T-cell (primary cell): ENCODE measurements at regions not wholly inside any gene's neighbourhood (a gene's known extent, or its start where the extent isn't known, plus 50 kb on each side); places are given as distances from the start of the nearest gene placed in this dataset.

Experiments used
- ATAC-seq, 4 experiments: fragments of 200-7000 bp in 3 of 4; fragments of 150-1000 bp in 1 of 4; cut with Tn5 transposase; replicated peaks in 1 of 4; 1 replicate in 3 of 4; 2 replicates in 1 of 4; pipeline ENCODE4 v1.10.0; 2021; ENCODE audit warnings: moderate library complexity in 3 of 4, mild to moderate bottlenecking in 2 of 4, moderate number of reproducible peaks in 1 of 4
- CTCF ChIA-PET, 2 donors: fragments of 300-600 bp; sonication (Branson Sonifier 250); formaldehyde crosslinking; loops; one replicate each; lab custom pipeline; 2022; ENCODE audit warnings: antibody characterized with exemption in 2 of 2; lab: Charles Lee
- POLR2A ChIA-PET, 2 donors: fragments of 300-600 bp; sonication (Branson Sonifier 250); formaldehyde crosslinking; loops; one replicate each; lab custom pipeline; 2022; ENCODE audit warnings: antibody characterized with exemption in 2 of 2; lab: Charles Lee
- DNase-seq, 35 experiments: peaks; one replicate each; pipeline versions ENCODE4 v3.0.0 to v3.0.0-alpha.2; 2013 to 2023
- H3K27ac ChIP-seq: one replicate; pipeline ENCODE4 v1.5.1; 2013; ENCODE audit warnings: low read length
- H3K27me3 ChIP-seq, 2 experiments: replicated peaks in 1 of 2; 1 replicate in 1 of 2; 2 replicates in 1 of 2; pipeline versions ENCODE4 v1.6.1 to v1.7.0; 2013; ENCODE audit warnings: low read length in 1 of 2, mixed read lengths in 1 of 2; ENCODE audit not compliant: control insufficient read depth in 2 of 2, insufficient read depth in 2 of 2; ENCODE audit errors: extremely low read depth in 1 of 2
- H3K36me3 ChIP-seq, 2 donors: 1 replicate in 1 of 2; 2 replicates in 1 of 2; pipeline versions ENCODE4 v1.6.1 to v1.7.0; 2013; ENCODE audit warnings: low read length in 1 of 2; ENCODE audit not compliant: control insufficient read depth in 2 of 2, insufficient read depth in 1 of 2; ENCODE audit errors: extremely low read depth in 1 of 2
- H3K4me1 ChIP-seq, 2 experiments: 1 replicate in 1 of 2; 2 replicates in 1 of 2; pipeline versions ENCODE4 v1.6.1 to v1.7.0; 2013; ENCODE audit warnings: low read length in 2 of 2, mixed read lengths in 1 of 2; ENCODE audit not compliant: insufficient read depth in 2 of 2, control insufficient read depth in 1 of 2; ENCODE audit errors: extremely low read depth in 1 of 2
- H3K4me3 ChIP-seq, 2 donors: 1 replicate in 1 of 2; 2 replicates in 1 of 2; pipeline versions ENCODE4 v1.5.1 to v1.7.0; 2013; ENCODE audit warnings: mild to moderate bottlenecking in 2 of 2, low read length in 1 of 2, moderate library complexity in 1 of 2; ENCODE audit not compliant: control insufficient read depth in 1 of 2; ENCODE audit errors: extremely low read depth in 1 of 2
- H3K9me3 ChIP-seq: 2 replicates; pipeline ENCODE4 v1.7.0; 2013
- H3K27ac Mint-ChIP-seq, 2 donors: one replicate each; pipeline ENCODE4 v1.8.0; 2020 to 2021; ENCODE audit warnings: mild to moderate bottlenecking in 2 of 2, mixed read lengths in 2 of 2
- H3K27me3 Mint-ChIP-seq, 2 donors: one replicate each; pipeline ENCODE4 v1.8.0; 2021 to 2022; ENCODE audit warnings: mixed read lengths in 2 of 2
- H3K36me3 Mint-ChIP-seq: one replicate; pipeline ENCODE4 v1.8.0; 2021; ENCODE audit warnings: mixed read lengths
- H3K4me1 Mint-ChIP-seq, 3 donors: one replicate each; pipeline ENCODE4 v1.8.0; 2020 to 2022; ENCODE audit warnings: mixed read lengths in 3 of 3, mild to moderate bottlenecking in 1 of 3
- H3K4me3 Mint-ChIP-seq, 3 donors: one replicate each; pipeline ENCODE4 v1.8.0; 2020 to 2022; ENCODE audit warnings: mild to moderate bottlenecking in 3 of 3, mixed read lengths in 3 of 3, moderate library complexity in 3 of 3
- H3K9me3 Mint-ChIP-seq, 3 donors: one replicate each; pipeline ENCODE4 v1.8.0; 2020 to 2022; ENCODE audit warnings: mixed read lengths in 3 of 3
- WGBS: methylation state at CpG from one replicate; pipeline ENCODE4 v1.1.5; 2013; ENCODE audit warnings: missing lambda C conversion rate; ENCODE audit not compliant: insufficient coverage; 5-methylcytosine and 5-hydroxymethylcytosine counted together

DNA sequence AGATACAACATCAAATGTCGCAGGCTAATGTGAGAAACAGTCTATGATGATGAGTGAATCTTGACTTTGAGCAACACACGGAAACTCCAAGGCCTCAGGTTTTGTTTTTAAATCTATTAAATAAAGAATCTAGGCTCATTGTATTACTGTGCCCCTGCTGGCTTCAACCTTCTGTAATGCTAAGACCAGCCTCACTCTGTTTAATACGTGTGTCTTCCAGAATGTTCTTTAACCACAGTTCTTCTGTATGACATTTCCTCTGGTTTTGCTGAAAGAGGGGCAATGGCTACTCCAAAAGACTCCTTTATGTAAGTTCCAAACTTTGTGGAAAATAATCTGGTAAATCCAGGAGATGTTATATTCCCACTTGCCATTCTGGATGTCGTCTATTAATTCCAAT lies 101.1 kb upstream of the TIAM1 start:
- WGBS: no CpG with 5 or more reads among the region's 4 CpGs
- H3K9me3 Mint-ChIP-seq: peaks cover 0 to 4% (median 3%) of the 10 kb centered on the region in 3 donors
- ChIA-PET POLR2A (no interaction called here), CTCF (no interaction called here)
- H3K27ac Mint-ChIP-seq: peak overlapping the region; percentile 82 to 83
- no peaks in the 10 kb centered on the region for H3K27me3 ChIP-seq
- peaks cover 45 to 52% (median 52%) of the 10 kb centered on the region in 3 donors for H3K4me1 Mint-ChIP-seq
- peak overlapping the region in 1 of 3 donors; percentile 35 for H3K4me3 Mint-ChIP-seq
- H3K36me3 Mint-ChIP-seq: peaks cover 2% of the 10 kb centered on the region
- no peak for DNase-seq
- peaks cover 25 to 31% of the 10 kb centered on the region in 2 experiments for H3K4me1 ChIP-seq
- no peaks in the 10 kb centered on the region for H3K36me3 ChIP-seq
- no peak overlapping the region for H3K4me3 ChIP-seq
- H3K9me3 ChIP-seq: peaks cover 7% of the 10 kb centered on the region
- no peak overlapping the region for H3K27ac ChIP-seq
- no peak for ATAC-seq
- no peaks in the 10 kb centered on the region for H3K27me3 Mint-ChIP-seq

DNA sequence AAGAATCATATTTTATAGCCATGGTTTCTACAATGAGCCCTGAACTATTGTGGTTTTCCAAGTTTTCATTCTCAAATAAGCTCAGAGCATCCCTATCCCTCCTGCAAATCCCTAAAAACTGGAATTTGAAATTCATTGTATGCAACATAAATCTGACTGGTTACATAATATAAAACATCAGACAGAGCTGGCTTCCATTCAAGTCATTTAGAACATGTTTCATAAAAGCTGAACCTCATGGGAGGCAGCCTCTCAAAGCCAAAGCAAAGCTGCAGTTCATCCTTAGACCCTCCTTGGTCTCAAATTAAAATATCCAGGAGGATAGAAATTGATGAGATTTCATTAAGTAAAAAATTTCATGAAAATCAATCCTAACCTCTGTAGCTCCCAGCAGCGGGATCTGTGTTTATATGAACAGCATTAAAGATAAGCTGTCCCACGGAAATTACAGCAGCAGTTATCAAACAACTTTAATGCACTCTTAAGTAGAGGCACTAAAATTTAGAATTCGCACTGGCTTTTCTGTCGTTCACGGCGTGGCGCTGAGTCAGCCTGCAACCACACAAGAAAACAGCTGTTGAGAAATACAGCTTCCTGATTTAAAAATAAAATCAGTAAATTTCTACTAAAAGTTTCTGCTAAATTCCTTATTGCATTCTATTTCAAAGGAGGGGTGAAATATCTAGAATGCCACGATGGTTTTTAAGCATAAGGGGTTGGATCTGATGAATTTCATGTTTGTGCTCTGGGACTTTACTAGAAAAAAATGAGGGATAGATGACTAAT lies 99.9 kb upstream of the TIAM1 start:
- 81% methylated on average over 2 of the region's 8 CpGs for WGBS
- H3K4me3 ChIP-seq: no peak overlapping the region
- peaks cover 25 to 31% of the 10 kb centered on the region in 2 experiments for H3K4me1 ChIP-seq
- CTCF ChIA-PET: interaction anchor here in 1 of 2 donors (0.6 to 1.0 kb wide), 2 partner anchors 49 to 612 kb away, joined by 3 to 4 read pairs; no protein-coding TSS in a partner anchor
- peak in 2 of 35 experiments; percentile 17 to 18 for DNase-seq
- POLR2A ChIA-PET: interaction anchor here in 1 of 2 donors (0.5 to 0.6 kb wide), 2 partner anchors 21 to 95 kb away, joined by 3 read pairs; no protein-coding TSS in a partner anchor
- Mint-ChIP-seq H3K4me1 (peaks cover 45 to 52% (median 52%) of the 10 kb centered on the region in 3 donors), H3K27me3 (no peaks in the 10 kb centered on the region), H3K4me3 (peak overlapping the region in 1 of 3 donors; percentile 14), H3K27ac (peak overlapping the region; percentile 41 to 46), H3K36me3 (peaks cover 6% of the 10 kb centered on the region), H3K9me3 (peaks cover 0 to 5% (median 4%) of the 10 kb centered on the region in 3 donors)
- no peak overlapping the region for H3K27ac ChIP-seq
- no peaks in the 10 kb centered on the region for H3K27me3 ChIP-seq
- peaks cover 7% of the 10 kb centered on the region for H3K9me3 ChIP-seq
- ATAC-seq: no peak
- H3K36me3 ChIP-seq: no peaks in the 10 kb centered on the region

DNA sequence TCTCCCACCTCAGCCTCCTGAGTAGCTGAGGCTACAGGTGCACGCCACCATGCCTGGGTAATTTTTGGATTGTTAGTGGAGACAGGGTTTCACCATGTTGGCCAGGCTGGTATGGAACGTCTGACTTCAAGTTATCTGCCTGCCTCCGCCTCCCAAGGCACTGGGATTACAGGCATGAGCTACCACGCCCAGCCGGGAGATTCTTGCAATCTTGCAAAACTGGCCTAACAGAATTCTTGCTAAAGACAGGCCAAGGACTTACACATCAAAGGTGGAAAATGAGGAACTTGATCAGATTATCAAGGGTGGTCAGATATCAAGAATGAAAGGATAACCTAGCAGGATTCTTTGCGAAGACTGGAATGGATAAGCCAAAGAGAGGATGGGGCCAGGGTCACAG lies 98.3 kb upstream of the TIAM1 start:
- ATAC-seq (no peak), DNase-seq (no peak)
- Mint-ChIP-seq H3K36me3 (peaks cover 6% of the 10 kb centered on the region), H3K27me3 (no peaks in the 10 kb centered on the region), H3K4me3 (no peak overlapping the region), H3K9me3 (peaks cover 0 to 5% (median 4%) of the 10 kb centered on the region in 3 donors), H3K27ac (no peak overlapping the region), H3K4me1 (peaks cover 38 to 45% (median 44%) of the 10 kb centered on the region in 3 donors)
- POLR2A ChIA-PET: no interaction called here
- H3K27me3 ChIP-seq: no peaks in the 10 kb centered on the region
- H3K9me3 ChIP-seq: peaks cover 7% of the 10 kb centered on the region
- CTCF ChIA-PET: interaction anchor here in 1 of 2 donors (0.6 kb wide), 1 partner anchor 56 kb away, joined by 4 read pairs; no protein-coding TSS in a partner anchor
- H3K27ac ChIP-seq: no peak overlapping the region
- 100% methylated on average over 2 of the region's 6 CpGs for WGBS
- H3K36me3 ChIP-seq: no peaks in the 10 kb centered on the region
- H3K4me3 ChIP-seq: no peak overlapping the region
- peaks cover 22 to 25% of the 10 kb centered on the region in 2 experiments for H3K4me1 ChIP-seq

DNA sequence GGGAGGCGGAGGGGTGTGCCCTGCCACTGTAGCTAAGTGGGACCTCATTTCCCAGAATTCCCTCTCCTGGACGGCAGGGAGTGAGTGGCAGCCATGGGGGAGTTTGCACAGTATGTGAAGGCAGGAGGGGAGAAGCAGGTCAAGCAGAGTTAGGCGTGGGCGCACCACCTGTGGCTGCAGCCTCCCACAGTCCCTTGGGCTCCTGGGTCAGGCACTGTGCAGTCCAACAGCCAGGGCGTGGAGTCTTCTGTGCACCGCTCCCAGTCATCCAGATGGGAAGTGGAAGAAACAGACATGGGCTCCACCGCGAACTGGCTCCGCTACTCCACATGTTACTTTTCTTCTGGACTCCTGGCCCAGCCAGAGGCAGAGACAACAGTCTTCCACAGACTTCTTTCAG lies 85.4 kb upstream of the TIAM1 start:
- CTCF ChIA-PET: no interaction called here

DNA sequence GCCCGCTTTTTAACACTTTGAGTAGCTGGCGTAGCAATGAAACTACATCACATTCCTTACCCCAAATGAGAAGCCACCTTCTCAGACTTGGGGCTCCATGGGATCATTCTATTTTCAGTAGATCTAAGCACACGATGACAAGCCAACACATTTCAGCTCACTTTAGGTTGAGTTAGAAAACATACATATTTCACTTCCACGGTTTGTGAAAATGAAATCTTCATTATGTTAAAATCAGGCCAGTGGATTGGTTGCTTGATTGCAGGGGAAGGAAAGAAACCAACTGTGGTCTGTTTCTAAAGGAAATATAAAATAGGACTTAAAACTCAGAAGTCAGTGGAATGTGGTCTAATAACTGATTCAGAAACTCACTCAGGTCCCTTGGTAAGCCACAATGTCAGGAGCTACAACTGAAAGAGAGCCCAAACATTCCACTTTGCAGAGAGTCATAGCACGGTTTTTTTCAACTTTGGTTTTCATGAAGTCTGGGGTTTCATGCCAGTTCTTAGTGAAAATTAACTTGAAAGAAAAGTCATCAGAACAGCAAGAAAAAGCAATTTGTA lies 82.3 kb upstream of the TIAM1 start:
- no peaks in the 10 kb centered on the region for H3K9me3 ChIP-seq
- H3K4me1 ChIP-seq: peaks cover 0 to 4% of the 10 kb centered on the region in 2 experiments
- POLR2A ChIA-PET: interaction anchor here in 1 of 2 donors (0.5 kb wide), 1 partner anchor 262 kb away, joined by 6 read pairs; no protein-coding TSS in a partner anchor
- Mint-ChIP-seq H3K9me3 (no peaks in the 10 kb centered on the region), H3K4me3 (no peak overlapping the region), H3K27ac (peak overlapping the region in 1 of 2 donors; percentile 11), H3K4me1 (peaks cover 5 to 13% (median 10%) of the 10 kb centered on the region in 3 donors), H3K27me3 (no peaks in the 10 kb centered on the region), H3K36me3 (no peaks in the 10 kb centered on the region)
- CTCF ChIA-PET: interaction anchor here (0.6 kb wide), 2 partner anchors 8 to 211 kb away, joined by 3 read pairs; no protein-coding TSS in a partner anchor
- H3K27ac ChIP-seq: no peak overlapping the region
- no peak for ATAC-seq
- DNase-seq: no peak
- H3K36me3 ChIP-seq: no peaks in the 10 kb centered on the region
- no peak overlapping the region for H3K4me3 ChIP-seq
- no peaks in the 10 kb centered on the region for H3K27me3 ChIP-seq
- 56% methylated on average over 2 of the region's 5 CpGs for WGBS

More for the DNA sequence above, 85.4 kb upstream of the TIAM1 start:
- H3K4me3 ChIP-seq: no peak overlapping the region
- peaks cover 0 to 4% of the 10 kb centered on the region in 2 experiments for H3K4me1 ChIP-seq
- no peaks in the 10 kb centered on the region for H3K27me3 ChIP-seq
- Mint-ChIP-seq H3K36me3 (peaks cover 4% of the 10 kb centered on the region), H3K27me3 (no peaks in the 10 kb centered on the region), H3K4me1 (peaks cover 5 to 13% (median 7%) of the 10 kb centered on the region in 3 donors), H3K4me3 (no peak overlapping the region), H3K27ac (no peak overlapping the region), H3K9me3 (peaks cover 0 to 5% (median 4%) of the 10 kb centered on the region in 3 donors)
- H3K9me3 ChIP-seq: no peaks in the 10 kb centered on the region
- 96% methylated on average over 6 of the region's 9 CpGs for WGBS
- no peak for DNase-seq
- no peak overlapping the region for H3K27ac ChIP-seq
- ATAC-seq: no peak
- POLR2A ChIA-PET: no interaction called here
- no peaks in the 10 kb centered on the region for H3K36me3 ChIP-seq

DNA sequence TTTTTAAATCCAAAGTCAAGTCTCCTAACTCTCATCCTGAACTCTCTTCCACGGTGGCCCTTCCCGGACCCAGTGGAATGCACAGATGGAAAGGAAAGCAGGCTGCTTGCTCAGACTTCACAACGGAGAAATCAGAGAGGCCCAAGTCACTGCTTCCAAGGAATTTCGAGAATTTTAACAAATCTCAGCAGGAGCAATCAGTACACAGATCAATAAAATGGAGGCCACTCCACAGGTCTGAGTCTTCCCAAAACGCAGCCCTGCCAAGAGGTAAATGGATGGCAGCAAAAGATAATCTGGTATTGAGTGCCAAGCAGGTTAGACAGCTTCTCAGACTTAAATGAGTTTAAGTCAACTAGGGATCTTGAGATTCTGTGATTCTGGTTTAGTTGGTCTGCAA lies 81.1 kb upstream of the TIAM1 start:
- Histone ChIP-seq H3K4me3 (no peak overlapping the region), H3K9me3 (no peaks in the 10 kb centered on the region), H3K4me1 (peaks cover 0 to 4% of the 10 kb centered on the region in 2 experiments), H3K27ac (no peak overlapping the region), H3K36me3 (no peaks in the 10 kb centered on the region), H3K27me3 (no peaks in the 10 kb centered on the region)
- CTCF ChIA-PET: no interaction called here
- no peaks in the 10 kb centered on the region for H3K27me3 Mint-ChIP-seq
- ATAC-seq (no peak), DNase-seq (no peak)
- no peaks in the 10 kb centered on the region for H3K36me3 Mint-ChIP-seq
- no peak overlapping the region for H3K4me3 Mint-ChIP-seq
- POLR2A ChIA-PET: no interaction called here
- peaks cover 5 to 13% (median 10%) of the 10 kb centered on the region in 3 donors for H3K4me1 Mint-ChIP-seq
- no peaks in the 10 kb centered on the region for H3K9me3 Mint-ChIP-seq
- no peak overlapping the region for H3K27ac Mint-ChIP-seq
- 93% methylated on average over 2 of the region's 5 CpGs for WGBS
